Adrenal gland (tissue), 5 donors: ENCODE measurements at regions not wholly inside any gene's neighbourhood (a gene's known extent, or its start where the extent isn't known, plus 50 kb on each side); places are given as distances from the start of the nearest gene placed in this dataset.

Source experiments
- POLR2A ChIP-seq, 2 donors: fragments of 450-650 bp; IDR thresholded peaks; one replicate each; pipeline ENCODE4 v1.6.1; 2017; ENCODE audit warnings: antibody characterized with exemption in 2 of 2, mild to moderate bottlenecking in 2 of 2, moderate library complexity in 1 of 2
- TF ChIP-seq, protein P1 (sequence below), 6 experiments: fragments of 450-650 bp in 4 of 6; fragments of 200-600 bp in 2 of 6; sonication (generic) in 1 of 6; IDR thresholded peaks; 1 replicate in 5 of 6; 2 replicates in 1 of 6; pipeline versions ENCODE4 v1.5.1 to v1.8.0; 2016 to 2021; ENCODE audit warnings: antibody characterized with exemption in 6 of 6, mild to moderate bottlenecking in 2 of 6, moderate library complexity in 1 of 6
- donor health status: DM: no; HTN: no; CAD: no.

DNA sequence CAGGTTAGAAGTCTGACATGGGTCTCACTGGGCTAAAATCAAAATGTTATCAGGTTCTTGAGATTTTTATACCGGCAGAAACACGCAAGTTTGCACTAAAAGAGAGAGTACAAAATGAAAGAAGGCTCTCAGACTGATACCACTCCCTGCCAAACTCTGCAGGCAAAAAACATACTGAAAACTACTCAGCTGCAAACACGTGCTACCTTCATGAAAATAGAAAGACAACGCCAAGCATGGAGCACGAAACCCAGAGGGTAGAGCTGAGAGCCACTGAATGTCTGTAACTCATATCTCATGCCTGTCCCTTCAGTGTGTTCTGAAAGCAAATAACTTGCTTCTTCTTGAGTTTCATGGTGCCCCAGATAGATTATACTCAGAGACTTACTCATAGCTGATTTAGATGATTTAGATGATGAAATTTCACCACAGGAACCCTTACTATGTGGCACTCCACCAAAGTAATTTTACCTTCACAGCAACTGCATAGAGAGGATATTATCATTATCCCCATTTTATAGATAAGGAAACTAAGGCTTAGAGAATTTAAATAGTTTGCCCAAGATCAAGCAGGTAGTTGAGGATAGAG is 313.0 kb upstream of the SLC39A10 start:
- TF ChIP-seq, protein P1, sequence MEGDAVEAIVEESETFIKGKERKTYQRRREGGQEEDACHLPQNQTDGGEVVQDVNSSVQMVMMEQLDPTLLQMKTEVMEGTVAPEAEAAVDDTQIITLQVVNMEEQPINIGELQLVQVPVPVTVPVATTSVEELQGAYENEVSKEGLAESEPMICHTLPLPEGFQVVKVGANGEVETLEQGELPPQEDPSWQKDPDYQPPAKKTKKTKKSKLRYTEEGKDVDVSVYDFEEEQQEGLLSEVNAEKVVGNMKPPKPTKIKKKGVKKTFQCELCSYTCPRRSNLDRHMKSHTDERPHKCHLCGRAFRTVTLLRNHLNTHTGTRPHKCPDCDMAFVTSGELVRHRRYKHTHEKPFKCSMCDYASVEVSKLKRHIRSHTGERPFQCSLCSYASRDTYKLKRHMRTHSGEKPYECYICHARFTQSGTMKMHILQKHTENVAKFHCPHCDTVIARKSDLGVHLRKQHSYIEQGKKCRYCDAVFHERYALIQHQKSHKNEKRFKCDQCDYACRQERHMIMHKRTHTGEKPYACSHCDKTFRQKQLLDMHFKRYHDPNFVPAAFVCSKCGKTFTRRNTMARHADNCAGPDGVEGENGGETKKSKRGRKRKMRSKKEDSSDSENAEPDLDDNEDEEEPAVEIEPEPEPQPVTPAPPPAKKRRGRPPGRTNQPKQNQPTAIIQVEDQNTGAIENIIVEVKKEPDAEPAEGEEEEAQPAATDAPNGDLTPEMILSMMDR (IDR thresholded peaks at IDR 0.05), result no peak
- TF ChIP-seq POLR2A (IDR thresholded peaks at IDR 0.05), result no peak
